GM12873 (cell line): ENCODE measurements at regions not wholly inside any gene's neighbourhood (a gene's known extent, or its start where the extent isn't known, plus 50 kb on each side); places are given as distances from the start of the nearest gene placed in this dataset.
A peak's percentile ranks its signal among the peaks of the same experiment; 100 is the strongest.

Experiments used
- TF ChIP-seq, protein P1 (sequence below): IDR thresholded peaks from 2 replicates; pipeline ENCODE4 v1.5.1; 2012; ENCODE audit warnings: low read depth, mild to moderate bottlenecking, moderate library complexity, low read length, control low read depth; ENCODE audit not compliant: insufficient read depth; ENCODE audit errors: missing control alignments

- TF ChIP-seq, protein P1, sequence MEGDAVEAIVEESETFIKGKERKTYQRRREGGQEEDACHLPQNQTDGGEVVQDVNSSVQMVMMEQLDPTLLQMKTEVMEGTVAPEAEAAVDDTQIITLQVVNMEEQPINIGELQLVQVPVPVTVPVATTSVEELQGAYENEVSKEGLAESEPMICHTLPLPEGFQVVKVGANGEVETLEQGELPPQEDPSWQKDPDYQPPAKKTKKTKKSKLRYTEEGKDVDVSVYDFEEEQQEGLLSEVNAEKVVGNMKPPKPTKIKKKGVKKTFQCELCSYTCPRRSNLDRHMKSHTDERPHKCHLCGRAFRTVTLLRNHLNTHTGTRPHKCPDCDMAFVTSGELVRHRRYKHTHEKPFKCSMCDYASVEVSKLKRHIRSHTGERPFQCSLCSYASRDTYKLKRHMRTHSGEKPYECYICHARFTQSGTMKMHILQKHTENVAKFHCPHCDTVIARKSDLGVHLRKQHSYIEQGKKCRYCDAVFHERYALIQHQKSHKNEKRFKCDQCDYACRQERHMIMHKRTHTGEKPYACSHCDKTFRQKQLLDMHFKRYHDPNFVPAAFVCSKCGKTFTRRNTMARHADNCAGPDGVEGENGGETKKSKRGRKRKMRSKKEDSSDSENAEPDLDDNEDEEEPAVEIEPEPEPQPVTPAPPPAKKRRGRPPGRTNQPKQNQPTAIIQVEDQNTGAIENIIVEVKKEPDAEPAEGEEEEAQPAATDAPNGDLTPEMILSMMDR, result no peak
Observed at GRCh38 chr16:65343556-65343955, 221.7 kb upstream of the CDH11 start.

DNA sequence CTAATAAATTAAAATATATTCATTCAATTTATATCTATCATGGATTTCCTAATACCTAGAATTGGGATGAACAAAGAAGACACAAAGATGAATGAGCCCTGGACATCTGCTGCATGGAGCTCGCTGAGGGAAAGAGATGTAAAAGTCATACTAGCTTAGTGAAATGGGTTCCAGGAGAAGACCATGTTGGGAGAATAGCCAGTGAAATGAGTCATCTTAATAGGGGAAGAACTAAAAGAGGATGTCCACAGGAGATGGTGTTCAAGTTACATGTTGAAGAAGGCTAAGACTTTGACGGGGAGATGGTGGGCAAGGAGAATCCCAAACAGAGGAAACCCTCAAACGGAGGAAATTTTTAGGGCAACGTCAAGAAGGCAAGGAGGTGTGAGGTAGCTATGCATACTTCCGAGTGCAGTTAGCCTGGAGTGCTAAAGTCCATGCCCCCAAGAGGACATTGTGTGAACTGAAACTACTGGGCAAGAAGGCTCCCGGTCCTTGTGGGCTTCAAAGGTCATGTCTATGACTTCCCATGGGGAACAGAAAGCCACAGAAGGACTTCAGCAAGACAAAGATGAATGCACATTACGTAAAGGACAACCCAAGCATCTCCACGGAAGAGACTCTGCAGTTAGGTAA lies 220.5 kb upstream of the CDH11 start:
- TF ChIP-seq, protein P1, result peak; percentile 12

GRCh38 chr16:65339062-65339461 lies 217.2 kb upstream of the CDH11 start:
- TF ChIP-seq, protein P1, result no peak

DNA sequence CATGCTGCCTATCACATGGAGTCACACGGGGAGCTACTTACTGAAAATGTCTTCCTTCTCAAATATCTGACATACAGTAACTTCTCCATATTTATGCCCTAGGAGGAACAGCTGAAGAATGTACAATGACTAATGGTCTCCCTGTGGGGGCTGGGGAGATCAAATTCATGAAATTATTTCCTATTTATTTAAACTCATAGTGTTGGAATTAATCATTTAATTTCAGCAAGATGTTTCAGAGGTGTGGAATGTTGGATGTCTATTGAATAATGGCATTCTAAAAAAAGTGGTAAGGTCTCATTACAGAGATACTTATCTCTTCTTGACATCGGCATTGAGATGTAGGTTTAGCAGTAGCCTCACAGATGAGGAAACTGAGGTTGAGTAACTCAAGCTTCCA lies 214.3 kb upstream of the CDH11 start:
- TF ChIP-seq, protein P1, result no peak

DNA sequence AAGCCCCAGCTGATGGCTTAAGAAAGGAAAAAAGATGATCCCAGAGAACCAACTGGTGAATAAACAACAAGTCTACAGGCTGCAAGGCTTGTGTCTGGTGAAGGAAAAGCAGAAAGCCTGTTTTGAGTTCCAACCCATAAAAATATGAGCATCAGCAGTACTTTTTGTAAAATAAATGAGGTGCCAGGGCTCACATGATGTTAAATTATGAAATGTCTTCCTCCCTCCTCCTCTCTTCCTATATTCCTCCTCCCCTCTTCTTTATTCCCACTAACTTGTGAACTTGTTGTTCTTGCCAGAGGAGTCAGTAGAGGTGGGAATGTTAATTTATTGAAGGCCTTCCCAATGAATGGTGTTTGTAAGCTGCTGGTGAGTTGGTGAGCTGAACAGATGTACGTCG lies 212.2 kb upstream of the CDH11 start:
- TF ChIP-seq, protein P1, result no peak

GRCh38 chr16:65333283-65333682 lies 211.4 kb upstream of the CDH11 start:
- TF ChIP-seq, protein P1, result no peak

DNA sequence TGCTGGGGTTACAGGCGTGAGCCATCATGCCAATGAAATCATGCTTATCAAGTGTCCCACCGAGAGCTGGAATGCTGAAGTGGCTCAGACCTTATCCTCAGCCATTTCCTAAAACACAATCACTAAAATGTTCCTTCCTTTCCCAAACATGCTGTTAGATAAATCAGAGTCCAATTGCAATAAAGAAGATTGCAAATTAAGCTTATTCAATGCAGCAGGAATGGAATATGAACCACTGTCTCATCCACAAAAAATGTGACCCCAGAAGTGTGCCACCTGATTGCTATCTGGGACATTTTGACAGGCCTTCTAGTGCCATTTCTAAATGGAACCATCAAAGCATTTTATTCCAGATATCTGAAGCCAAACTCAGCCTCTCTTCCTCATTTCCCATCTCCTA lies 205.5 kb upstream of the CDH11 start:
- TF ChIP-seq, protein P1, result no peak
